ENCODE measurements at regions not wholly inside any gene's neighbourhood (a gene's known extent, or its start where the extent isn't known, plus 50 kb on each side); places are given as distances from the start of the nearest gene placed in this dataset.

DNA sequence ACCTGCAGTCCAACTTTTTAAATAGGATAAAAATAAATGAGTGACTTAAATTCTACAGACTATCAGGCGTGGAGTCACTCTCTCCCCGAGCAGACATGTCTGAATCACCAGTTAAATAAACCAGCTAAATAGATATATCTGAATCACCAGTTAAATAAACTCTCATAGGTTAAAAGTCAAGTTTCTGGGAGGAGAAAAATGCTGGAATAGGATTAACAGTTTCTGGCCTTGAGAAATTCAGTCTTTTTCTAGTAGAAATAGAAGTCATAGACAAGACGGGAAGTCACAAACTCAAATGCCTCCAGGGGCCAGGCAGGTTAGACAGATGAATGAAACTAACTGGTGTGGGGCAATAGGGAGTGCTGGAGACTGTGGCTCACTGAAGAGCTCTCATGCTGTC lies 258.6 kb upstream of the TMEM132C start:
- no TSS peak for BruUV-seq (replicated peaks)
- no peak for DNase-seq (ENCODE audit: unreplicated experiment)
- POLR2A ChIA-PET, result no interaction called here
- H3K36me3 Mint-ChIP-seq (ENCODE audit: insufficient read depth, unreplicated experiment), result no peaks in the 10 kb centered on the region
- no peaks in the 10 kb centered on the region for H3K27me3 Mint-ChIP-seq (ENCODE audit: insufficient read depth, unreplicated experiment)
- CTCF ChIA-PET, result no interaction called here
- no peaks in the 10 kb centered on the region for H3K4me1 Mint-ChIP-seq (ENCODE audit: insufficient read depth, unreplicated experiment)
- peaks cover 12% of the 10 kb centered on the region for H3K9me3 Mint-ChIP-seq (ENCODE audit: unreplicated experiment)
- TF ChIP-seq, protein P1, sequence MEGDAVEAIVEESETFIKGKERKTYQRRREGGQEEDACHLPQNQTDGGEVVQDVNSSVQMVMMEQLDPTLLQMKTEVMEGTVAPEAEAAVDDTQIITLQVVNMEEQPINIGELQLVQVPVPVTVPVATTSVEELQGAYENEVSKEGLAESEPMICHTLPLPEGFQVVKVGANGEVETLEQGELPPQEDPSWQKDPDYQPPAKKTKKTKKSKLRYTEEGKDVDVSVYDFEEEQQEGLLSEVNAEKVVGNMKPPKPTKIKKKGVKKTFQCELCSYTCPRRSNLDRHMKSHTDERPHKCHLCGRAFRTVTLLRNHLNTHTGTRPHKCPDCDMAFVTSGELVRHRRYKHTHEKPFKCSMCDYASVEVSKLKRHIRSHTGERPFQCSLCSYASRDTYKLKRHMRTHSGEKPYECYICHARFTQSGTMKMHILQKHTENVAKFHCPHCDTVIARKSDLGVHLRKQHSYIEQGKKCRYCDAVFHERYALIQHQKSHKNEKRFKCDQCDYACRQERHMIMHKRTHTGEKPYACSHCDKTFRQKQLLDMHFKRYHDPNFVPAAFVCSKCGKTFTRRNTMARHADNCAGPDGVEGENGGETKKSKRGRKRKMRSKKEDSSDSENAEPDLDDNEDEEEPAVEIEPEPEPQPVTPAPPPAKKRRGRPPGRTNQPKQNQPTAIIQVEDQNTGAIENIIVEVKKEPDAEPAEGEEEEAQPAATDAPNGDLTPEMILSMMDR (IDR thresholded peaks at IDR 0.05; ENCODE audit: unreplicated experiment), result no peak
- intact Hi-C loops (cut with micrococcal nuclease), result no loop called here
- H3K27ac Mint-ChIP-seq (ENCODE audit: low read depth, unreplicated experiment), result no peak overlapping the region
- no peak overlapping the region for H3K4me3 Mint-ChIP-seq (ENCODE audit: unreplicated experiment)

DNA sequence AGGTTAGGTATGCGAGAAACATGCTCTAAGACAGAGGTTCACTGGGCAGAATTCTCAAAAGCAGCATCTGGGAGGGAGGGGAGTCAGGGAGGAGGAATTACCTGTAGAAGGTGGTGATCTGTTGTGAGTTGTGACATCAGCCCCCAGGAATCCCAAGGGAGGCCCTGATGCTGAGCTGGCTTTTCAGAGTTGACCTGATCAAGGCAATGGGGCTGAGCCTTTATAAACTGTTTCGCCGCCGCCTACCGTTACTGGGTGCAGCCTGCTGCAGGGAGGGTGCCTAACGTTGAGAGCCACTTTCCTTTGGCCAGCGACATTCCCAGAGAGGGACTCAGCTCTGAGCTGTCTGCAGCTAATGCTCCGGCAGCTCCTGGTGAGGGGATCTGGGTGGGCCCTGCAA lies 257.9 kb upstream of the TMEM132C start:
- no peak overlapping the region for H3K27ac Mint-ChIP-seq (ENCODE audit: low read depth, unreplicated experiment)
- TF ChIP-seq, protein P1 (IDR thresholded peaks at IDR 0.05; ENCODE audit: unreplicated experiment), result no peak
- H3K4me1 Mint-ChIP-seq (ENCODE audit: insufficient read depth, unreplicated experiment), result no peaks in the 10 kb centered on the region
- no peaks in the 10 kb centered on the region for H3K27me3 Mint-ChIP-seq (ENCODE audit: insufficient read depth, unreplicated experiment)
- H3K4me3 Mint-ChIP-seq (ENCODE audit: unreplicated experiment), result no peak overlapping the region
- H3K9me3 Mint-ChIP-seq (ENCODE audit: unreplicated experiment), result peaks cover 18% of the 10 kb centered on the region
- BruUV-seq (replicated peaks), result no TSS peak
- intact Hi-C loops (cut with micrococcal nuclease), result no loop called here
- ChIA-PET POLR2A (no interaction called here), CTCF (no interaction called here)
- H3K36me3 Mint-ChIP-seq (ENCODE audit: insufficient read depth, unreplicated experiment), result no peaks in the 10 kb centered on the region
- no peak for DNase-seq (ENCODE audit: unreplicated experiment)

DNA sequence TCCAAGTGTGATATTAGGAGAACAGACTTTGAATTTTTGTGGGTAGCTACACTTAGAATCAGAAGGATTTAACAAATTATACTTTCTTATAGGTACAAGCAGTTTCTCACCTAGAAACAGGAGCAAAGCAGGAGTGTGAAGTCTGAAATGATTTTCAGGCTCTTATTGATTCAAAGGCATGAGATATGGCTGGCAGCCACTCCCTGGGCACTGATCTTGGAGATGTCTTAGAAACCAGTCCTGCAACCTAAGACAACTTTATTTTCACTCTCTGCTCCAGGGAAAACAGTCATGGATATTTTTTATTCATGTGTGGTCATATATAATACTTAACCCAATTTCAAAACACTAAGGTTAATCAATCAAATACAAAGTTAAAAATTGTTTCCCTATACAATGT lies 254.9 kb upstream of the TMEM132C start:
- Mint-ChIP-seq H3K9me3 (ENCODE audit: unreplicated experiment) (peaks cover 11% of the 10 kb centered on the region), H3K27ac (ENCODE audit: low read depth, unreplicated experiment) (no peak overlapping the region), H3K36me3 (ENCODE audit: insufficient read depth, unreplicated experiment) (no peaks in the 10 kb centered on the region), H3K27me3 (ENCODE audit: insufficient read depth, unreplicated experiment) (no peaks in the 10 kb centered on the region), H3K4me1 (ENCODE audit: insufficient read depth, unreplicated experiment) (no peaks in the 10 kb centered on the region), H3K4me3 (ENCODE audit: unreplicated experiment) (no peak overlapping the region)
- TF ChIP-seq, protein P1 (IDR thresholded peaks at IDR 0.05; ENCODE audit: unreplicated experiment), result no peak
- ChIA-PET CTCF (no interaction called here), POLR2A (no interaction called here)
- no TSS peak for BruUV-seq (replicated peaks)
- intact Hi-C loops (cut with micrococcal nuclease), result no loop called here
- no peak for DNase-seq (ENCODE audit: unreplicated experiment)

DNA sequence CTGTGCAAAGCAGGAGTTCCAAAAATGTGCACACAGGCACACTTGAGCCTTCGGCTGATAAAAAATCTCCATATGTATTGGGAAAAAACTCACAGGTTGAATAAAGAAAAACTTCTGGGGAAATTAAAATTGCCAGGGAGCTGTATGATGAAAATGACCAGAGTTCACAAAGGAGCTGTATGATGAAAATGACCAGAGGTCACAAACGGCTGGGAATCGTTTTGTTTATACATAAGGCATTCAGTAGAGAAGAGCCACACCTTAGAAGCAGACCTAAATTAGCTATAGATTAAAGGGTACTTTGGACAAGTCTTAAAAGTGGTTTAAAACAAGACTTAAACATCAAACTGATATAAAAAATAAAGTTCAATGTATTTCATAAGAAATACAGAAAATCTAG lies 251.7 kb upstream of the TMEM132C start:
- Mint-ChIP-seq H3K36me3 (ENCODE audit: insufficient read depth, unreplicated experiment) (no peaks in the 10 kb centered on the region), H3K4me3 (ENCODE audit: unreplicated experiment) (no peak overlapping the region), H3K9me3 (ENCODE audit: unreplicated experiment) (peaks cover 25% of the 10 kb centered on the region), H3K27me3 (ENCODE audit: insufficient read depth, unreplicated experiment) (no peaks in the 10 kb centered on the region), H3K4me1 (ENCODE audit: insufficient read depth, unreplicated experiment) (no peaks in the 10 kb centered on the region), H3K27ac (ENCODE audit: low read depth, unreplicated experiment) (no peak overlapping the region)
- TF ChIP-seq, protein P1 (IDR thresholded peaks at IDR 0.05; ENCODE audit: unreplicated experiment), result no peak
- no peak for DNase-seq (ENCODE audit: unreplicated experiment)
- intact Hi-C loops (cut with micrococcal nuclease), result no loop called here
- BruUV-seq (replicated peaks), result no TSS peak
- ChIA-PET CTCF (no interaction called here), POLR2A (no interaction called here)
